ENCODE measurements at regions not wholly inside any gene's neighbourhood (a gene's known extent, or its start where the extent isn't known, plus 50 kb on each side); places are given as distances from the start of the nearest gene placed in this dataset.

- no peak overlapping the region for H3K27ac ChIP-seq (ENCODE audit: low read length)
- H3K4me3 ChIP-seq (ENCODE audit: low read length in 2 of 2), result no peak overlapping the region
- H3K9me3 ChIP-seq (ENCODE audit: control insufficient read depth in 2 of 2, low read length in 2 of 2), result no peaks in the 10 kb centered on the region
- no peaks in the 10 kb centered on the region for H3K27me3 ChIP-seq (ENCODE audit: control insufficient read depth in 1 of 2, insufficient read depth in 2 of 2, low read length in 2 of 2)
- no peaks in the 10 kb centered on the region for H3K4me1 ChIP-seq (ENCODE audit: control insufficient read depth, insufficient read depth, low read length)
- H3K9ac ChIP-seq (ENCODE audit: low read length in 2 of 2), result no peak overlapping the region
- no peaks in the 10 kb centered on the region for H3K36me3 ChIP-seq (ENCODE audit: control insufficient read depth in 2 of 2, insufficient read depth in 2 of 2, low read length in 2 of 2)
Observed at GRCh38 chr2:37541516-37541915, 129.9 kb downstream of the CDC42EP3 start.

DNA sequence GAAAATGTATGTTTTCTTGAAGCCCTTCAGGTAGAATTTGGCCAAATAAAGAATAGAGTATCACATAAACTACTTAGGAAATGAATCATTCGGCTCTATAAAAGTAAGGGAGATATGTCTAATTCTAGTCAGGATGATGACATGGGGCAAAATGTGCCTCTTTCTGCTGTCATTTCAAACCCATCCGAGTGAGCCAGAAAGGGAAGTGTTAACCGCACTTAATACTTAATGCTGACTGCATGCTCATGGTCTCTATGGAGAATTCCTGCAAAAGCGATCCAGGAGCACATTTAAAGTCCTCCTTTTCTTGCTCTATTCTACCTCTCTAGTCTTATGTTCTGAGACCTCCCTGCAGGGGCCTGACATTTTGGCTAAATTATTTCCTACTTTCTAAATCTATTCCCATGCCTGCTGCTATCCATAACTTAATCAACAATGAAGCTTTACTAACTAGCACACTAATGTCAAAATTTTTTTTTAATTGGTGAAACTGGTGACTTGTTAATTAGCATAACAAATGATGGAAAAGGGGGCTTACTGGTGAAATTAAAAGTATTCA, 127.4 kb downstream of the CDC42EP3 start:
- Histone ChIP-seq H3K4me1 (ENCODE audit: control insufficient read depth, insufficient read depth, low read length) (no peaks in the 10 kb centered on the region), H3K36me3 (ENCODE audit: control insufficient read depth in 2 of 2, insufficient read depth in 2 of 2, low read length in 2 of 2) (no peaks in the 10 kb centered on the region), H3K9ac (ENCODE audit: low read length in 2 of 2) (no peak overlapping the region), H3K27ac (ENCODE audit: low read length) (no peak overlapping the region), H3K27me3 (ENCODE audit: control insufficient read depth in 1 of 2, insufficient read depth in 2 of 2, low read length in 2 of 2) (no peaks in the 10 kb centered on the region), H3K4me3 (ENCODE audit: low read length in 2 of 2) (no peak overlapping the region), H3K9me3 (ENCODE audit: control insufficient read depth in 2 of 2, low read length in 2 of 2) (no peaks in the 10 kb centered on the region)

- Histone ChIP-seq H3K27ac (ENCODE audit: low read length) (no peak overlapping the region), H3K27me3 (ENCODE audit: control insufficient read depth in 1 of 2, insufficient read depth in 2 of 2, low read length in 2 of 2) (no peaks in the 10 kb centered on the region), H3K9me3 (ENCODE audit: control insufficient read depth in 2 of 2, low read length in 2 of 2) (no peaks in the 10 kb centered on the region)
Observed at GRCh38 chr2:37544591-37545031, 126.8 kb downstream of the CDC42EP3 start.

DNA sequence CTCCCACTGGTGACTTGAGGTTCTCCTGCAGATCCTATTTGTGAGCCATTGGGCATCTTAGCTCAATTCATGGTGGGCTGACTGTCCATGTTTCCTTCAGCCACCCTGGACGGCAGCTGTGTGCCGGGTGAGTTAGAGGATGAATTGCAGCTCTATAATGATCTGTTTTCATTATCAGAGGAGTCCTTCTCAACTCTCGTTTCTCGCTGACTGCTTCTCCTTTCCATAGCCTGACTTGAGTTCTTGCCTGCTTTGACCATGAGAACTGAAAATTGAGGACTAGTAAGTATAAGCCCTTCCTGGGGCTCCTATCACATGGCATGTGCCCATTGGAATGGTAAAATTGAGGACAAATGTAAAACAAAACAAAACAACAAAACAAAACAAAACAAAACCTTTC, 121.8 kb downstream of the CDC42EP3 start:
- Histone ChIP-seq H3K4me3 (ENCODE audit: low read length in 2 of 2) (no peak overlapping the region), H3K27me3 (ENCODE audit: control insufficient read depth in 1 of 2, insufficient read depth in 2 of 2, low read length in 2 of 2) (no peaks in the 10 kb centered on the region), H3K4me1 (ENCODE audit: control insufficient read depth, insufficient read depth, low read length) (no peaks in the 10 kb centered on the region), H3K9ac (ENCODE audit: low read length in 2 of 2) (no peak overlapping the region), H3K9me3 (ENCODE audit: control insufficient read depth in 2 of 2, low read length in 2 of 2) (no peaks in the 10 kb centered on the region), H3K27ac (ENCODE audit: low read length) (no peak overlapping the region), H3K36me3 (ENCODE audit: control insufficient read depth in 2 of 2, insufficient read depth in 2 of 2, low read length in 2 of 2) (no peaks in the 10 kb centered on the region)

More at GRCh38 chr2:37544591-37545031, 126.8 kb downstream of the CDC42EP3 start:
- Histone ChIP-seq H3K4me1 (ENCODE audit: control insufficient read depth, insufficient read depth, low read length) (no peaks in the 10 kb centered on the region), H3K36me3 (ENCODE audit: control insufficient read depth in 2 of 2, insufficient read depth in 2 of 2, low read length in 2 of 2) (no peaks in the 10 kb centered on the region), H3K9ac (ENCODE audit: low read length in 2 of 2) (no peak overlapping the region), H3K4me3 (ENCODE audit: low read length in 2 of 2) (no peak overlapping the region)

DNA sequence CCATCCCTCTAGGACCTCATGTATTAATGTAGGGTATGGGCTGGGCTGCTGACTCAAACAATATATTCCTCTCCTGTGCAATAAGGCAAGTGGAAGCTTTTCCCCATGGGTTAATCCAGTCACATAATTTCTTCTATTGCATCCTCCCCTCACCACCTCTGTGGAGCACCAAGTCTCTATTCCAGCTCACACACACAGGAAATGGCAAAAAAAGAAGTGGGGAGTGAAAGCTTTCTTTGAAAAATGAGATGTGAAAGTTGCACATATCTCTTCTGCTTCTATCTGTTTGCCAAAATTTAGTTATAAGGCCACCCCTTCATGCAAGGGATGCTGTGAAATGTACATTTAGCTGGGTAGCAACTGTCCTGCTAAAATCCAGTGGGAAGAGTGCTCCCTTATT, 121.3 kb downstream of the CDC42EP3 start:
- Histone ChIP-seq H3K9me3 (ENCODE audit: control insufficient read depth in 2 of 2, low read length in 2 of 2) (no peaks in the 10 kb centered on the region), H3K9ac (ENCODE audit: low read length in 2 of 2) (no peak overlapping the region), H3K4me3 (ENCODE audit: low read length in 2 of 2) (no peak overlapping the region), H3K27ac (ENCODE audit: low read length) (no peak overlapping the region), H3K36me3 (ENCODE audit: control insufficient read depth in 2 of 2, insufficient read depth in 2 of 2, low read length in 2 of 2) (no peaks in the 10 kb centered on the region), H3K27me3 (ENCODE audit: control insufficient read depth in 1 of 2, insufficient read depth in 2 of 2, low read length in 2 of 2) (no peaks in the 10 kb centered on the region), H3K4me1 (ENCODE audit: control insufficient read depth, insufficient read depth, low read length) (no peaks in the 10 kb centered on the region)

DNA sequence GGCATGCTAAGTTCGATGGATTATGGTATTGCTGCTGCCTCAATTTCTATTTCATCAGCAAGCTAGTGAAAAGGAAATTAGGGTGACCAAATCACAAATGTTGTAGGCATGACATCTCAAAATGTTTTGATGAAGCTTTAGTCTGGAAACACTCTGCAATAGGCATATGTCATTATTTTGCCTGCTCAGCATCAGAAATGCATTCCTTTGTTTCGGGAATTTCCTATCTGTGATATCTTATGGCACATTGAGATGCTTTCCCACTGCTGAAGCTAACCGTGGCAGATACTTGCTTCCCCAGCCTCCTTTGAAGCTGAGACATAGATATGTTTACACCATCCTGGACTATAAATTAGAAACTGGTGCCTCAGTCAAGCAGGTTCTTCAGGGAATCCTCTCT, 119.7 kb downstream of the CDC42EP3 start:
- H3K4me1 ChIP-seq (ENCODE audit: control insufficient read depth, insufficient read depth, low read length), result no peaks in the 10 kb centered on the region
- H3K4me3 ChIP-seq (ENCODE audit: low read length in 2 of 2), result no peak overlapping the region
- H3K27ac ChIP-seq (ENCODE audit: low read length), result no peak overlapping the region
- H3K9ac ChIP-seq (ENCODE audit: low read length in 2 of 2), result no peak overlapping the region
- H3K27me3 ChIP-seq (ENCODE audit: control insufficient read depth in 1 of 2, insufficient read depth in 2 of 2, low read length in 2 of 2), result no peaks in the 10 kb centered on the region
- H3K9me3 ChIP-seq (ENCODE audit: control insufficient read depth in 2 of 2, low read length in 2 of 2), result no peaks in the 10 kb centered on the region
- H3K36me3 ChIP-seq (ENCODE audit: control insufficient read depth in 2 of 2, insufficient read depth in 2 of 2, low read length in 2 of 2), result no peaks in the 10 kb centered on the region

- no peaks in the 10 kb centered on the region for H3K4me1 ChIP-seq (ENCODE audit: control insufficient read depth, insufficient read depth, low read length)
Observed at GRCh38 chr2:37552339-37552738, 119.1 kb downstream of the CDC42EP3 start.

GRCh38 chr2:37553411-37554154, 117.9 kb downstream of the CDC42EP3 start:
- Histone ChIP-seq H3K9me3 (ENCODE audit: control insufficient read depth in 2 of 2, low read length in 2 of 2) (no peaks in the 10 kb centered on the region), H3K27ac (ENCODE audit: low read length) (no peak overlapping the region), H3K4me1 (ENCODE audit: control insufficient read depth, insufficient read depth, low read length) (no peaks in the 10 kb centered on the region)

More at GRCh38 chr2:37552339-37552738, 119.1 kb downstream of the CDC42EP3 start:
- no peak overlapping the region for H3K27ac ChIP-seq (ENCODE audit: low read length)
- no peaks in the 10 kb centered on the region for H3K36me3 ChIP-seq (ENCODE audit: control insufficient read depth in 2 of 2, insufficient read depth in 2 of 2, low read length in 2 of 2)
- H3K27me3 ChIP-seq (ENCODE audit: control insufficient read depth in 1 of 2, insufficient read depth in 2 of 2, low read length in 2 of 2), result no peaks in the 10 kb centered on the region
- H3K9ac ChIP-seq (ENCODE audit: low read length in 2 of 2), result no peak overlapping the region
- no peak overlapping the region for H3K4me3 ChIP-seq (ENCODE audit: low read length in 2 of 2)
- no peaks in the 10 kb centered on the region for H3K9me3 ChIP-seq (ENCODE audit: control insufficient read depth in 2 of 2, low read length in 2 of 2)

GRCh38 chr2:37554155-37554510, 117.3 kb downstream of the CDC42EP3 start:
- Histone ChIP-seq H3K27me3 (ENCODE audit: control insufficient read depth in 1 of 2, insufficient read depth in 2 of 2, low read length in 2 of 2) (no peaks in the 10 kb centered on the region), H3K27ac (ENCODE audit: low read length) (no peak overlapping the region), H3K4me3 (ENCODE audit: low read length in 2 of 2) (no peak overlapping the region), H3K9me3 (ENCODE audit: control insufficient read depth in 2 of 2, low read length in 2 of 2) (no peaks in the 10 kb centered on the region), H3K4me1 (ENCODE audit: control insufficient read depth, insufficient read depth, low read length) (no peaks in the 10 kb centered on the region), H3K36me3 (ENCODE audit: control insufficient read depth in 2 of 2, insufficient read depth in 2 of 2, low read length in 2 of 2) (no peaks in the 10 kb centered on the region), H3K9ac (ENCODE audit: low read length in 2 of 2) (no peak overlapping the region)

More at GRCh38 chr2:37553411-37554154, 117.9 kb downstream of the CDC42EP3 start:
- H3K27me3 ChIP-seq (ENCODE audit: control insufficient read depth in 1 of 2, insufficient read depth in 2 of 2, low read length in 2 of 2), result no peaks in the 10 kb centered on the region
- H3K4me3 ChIP-seq (ENCODE audit: low read length in 2 of 2), result no peak overlapping the region
- no peak overlapping the region for H3K9ac ChIP-seq (ENCODE audit: low read length in 2 of 2)
- H3K36me3 ChIP-seq (ENCODE audit: control insufficient read depth in 2 of 2, insufficient read depth in 2 of 2, low read length in 2 of 2), result no peaks in the 10 kb centered on the region

DNA sequence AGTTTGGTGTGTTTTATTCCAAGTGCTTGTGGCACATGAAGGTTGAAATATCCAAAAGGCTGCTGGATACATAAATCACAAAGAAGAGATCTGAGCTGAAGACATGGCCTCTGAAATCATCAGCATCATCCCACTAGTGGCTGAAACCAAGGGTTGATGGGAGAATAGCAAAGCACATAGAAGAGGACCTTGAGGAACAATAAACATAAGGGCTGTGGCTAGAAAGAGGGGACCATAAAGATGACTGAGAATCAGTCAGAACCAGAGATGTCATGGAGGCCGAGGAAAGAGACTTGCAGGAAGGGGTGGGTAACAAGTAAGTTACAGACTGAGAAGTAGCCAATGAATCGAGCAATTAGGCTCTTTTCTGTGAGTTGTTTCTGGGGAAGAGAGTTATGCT, 116.8 kb downstream of the CDC42EP3 start:
- H3K27ac ChIP-seq (ENCODE audit: low read length), result no peak overlapping the region
- no peaks in the 10 kb centered on the region for H3K27me3 ChIP-seq (ENCODE audit: control insufficient read depth in 1 of 2, insufficient read depth in 2 of 2, low read length in 2 of 2)
- no peaks in the 10 kb centered on the region for H3K36me3 ChIP-seq (ENCODE audit: control insufficient read depth in 2 of 2, insufficient read depth in 2 of 2, low read length in 2 of 2)
- H3K4me3 ChIP-seq (ENCODE audit: low read length in 2 of 2), result no peak overlapping the region
- H3K9me3 ChIP-seq (ENCODE audit: control insufficient read depth in 2 of 2, low read length in 2 of 2), result no peaks in the 10 kb centered on the region
- no peak overlapping the region for H3K9ac ChIP-seq (ENCODE audit: low read length in 2 of 2)
- H3K4me1 ChIP-seq (ENCODE audit: control insufficient read depth, insufficient read depth, low read length), result no peaks in the 10 kb centered on the region

- Histone ChIP-seq H3K4me3 (ENCODE audit: low read length in 2 of 2) (no peak overlapping the region), H3K27me3 (ENCODE audit: control insufficient read depth in 1 of 2, insufficient read depth in 2 of 2, low read length in 2 of 2) (no peaks in the 10 kb centered on the region), H3K36me3 (ENCODE audit: control insufficient read depth in 2 of 2, insufficient read depth in 2 of 2, low read length in 2 of 2) (no peaks in the 10 kb centered on the region), H3K9me3 (ENCODE audit: control insufficient read depth in 2 of 2, low read length in 2 of 2) (no peaks in the 10 kb centered on the region), H3K4me1 (ENCODE audit: control insufficient read depth, insufficient read depth, low read length) (peaks cover under 1% of the 10 kb centered on the region), H3K9ac (ENCODE audit: low read length in 2 of 2) (no peak overlapping the region), H3K27ac (ENCODE audit: low read length) (no peak overlapping the region)
Observed at GRCh38 chr2:37555457-37555856, 116.0 kb downstream of the CDC42EP3 start.
